Activated T-cell treated with anti-CD3 and anti-CD28 coated beads for 4 hours (primary cell): ENCODE measurements at regions not wholly inside any gene's neighbourhood (a gene's known extent, or its start where the extent isn't known, plus 50 kb on each side); places are given as distances from the start of the nearest gene placed in this dataset.
"Not testable (repeated sequence)": the region's sequence is repeated elsewhere in the genome, so short reads cannot be mapped to it uniquely, and the experiment has no call there.

ENCODE experiments used
- DNase-seq: peaks from one replicate; pipeline ENCODE4 v3.0.0-alpha.2; 2020

DNA sequence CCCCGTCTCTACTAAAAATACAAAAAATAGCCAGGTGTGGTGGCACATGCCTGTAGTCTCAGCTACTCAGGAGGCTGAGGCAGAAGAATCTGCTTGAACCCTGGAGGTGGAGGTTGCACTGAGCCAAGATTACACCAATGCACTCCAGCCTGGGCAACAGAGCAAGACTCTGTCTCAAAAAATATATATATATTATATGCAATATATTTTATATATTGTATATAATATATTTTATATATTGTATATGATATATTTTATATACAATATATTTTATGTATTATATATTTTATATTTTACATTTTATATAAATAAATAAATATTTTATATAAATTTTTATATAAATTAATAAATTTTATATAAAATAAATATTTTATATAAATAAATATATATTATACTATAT lies 140.2 kb upstream of the ATP11B start:
- DNase-seq, result not testable (repeated sequence)

DNA sequence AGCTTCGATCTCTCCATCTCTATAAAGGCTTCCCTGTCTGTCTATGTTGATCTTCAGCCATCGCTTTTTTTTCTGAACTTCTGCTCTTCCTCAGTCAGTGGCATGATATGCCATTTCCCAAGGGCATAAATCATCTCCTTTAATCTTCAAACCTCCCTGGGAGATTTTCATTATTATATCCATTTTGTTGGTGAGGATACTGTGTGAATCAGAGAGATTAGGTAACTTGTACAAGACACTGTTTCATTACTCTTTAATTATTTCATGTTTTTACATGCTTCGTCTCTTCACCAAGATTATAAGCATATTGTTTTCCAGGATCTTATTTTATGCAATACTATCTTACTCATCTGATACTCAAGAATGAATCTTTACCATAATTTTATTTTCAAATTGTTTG lies 124.8 kb upstream of the ATP11B start:
- no peak for DNase-seq

DNA sequence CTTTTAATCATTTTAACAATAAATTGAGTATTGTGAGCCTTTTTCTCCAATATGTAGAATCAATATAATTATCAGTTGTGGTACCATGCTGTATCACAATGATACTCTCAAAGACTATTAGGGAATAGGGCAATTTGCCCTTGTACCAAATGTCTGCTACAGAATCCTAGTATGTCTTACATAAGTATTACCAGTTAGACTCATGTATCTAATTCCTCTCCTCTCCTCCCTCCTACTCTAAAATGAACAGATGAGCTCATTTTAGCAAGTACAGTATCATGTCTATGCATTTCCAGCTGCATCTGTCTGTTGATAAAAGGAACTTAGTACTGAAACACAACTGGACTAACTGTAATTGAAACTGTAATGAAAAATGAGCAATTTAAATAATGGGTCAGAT lies 124.3 kb upstream of the ATP11B start:
- no peak for DNase-seq

DNA sequence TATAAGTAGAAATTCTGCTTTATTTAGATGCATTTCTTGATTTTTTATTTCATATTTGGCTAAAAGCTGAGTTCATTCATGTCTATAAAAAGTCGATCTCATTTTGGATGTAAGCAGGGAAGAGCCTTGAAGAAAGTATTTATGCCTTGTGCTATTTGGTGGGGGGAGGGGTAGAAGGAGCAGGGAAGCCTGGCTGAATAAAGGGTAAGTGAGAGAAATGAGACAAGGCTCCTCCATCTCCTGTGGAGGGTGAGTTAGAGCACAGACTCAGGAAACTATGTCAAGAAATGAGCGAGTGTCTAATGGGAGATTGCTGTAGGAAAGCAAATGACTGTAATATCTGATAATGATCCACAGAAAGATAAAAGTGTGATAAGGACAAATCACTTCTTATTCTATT lies 121.8 kb upstream of the ATP11B start:
- no peak for DNase-seq

DNA sequence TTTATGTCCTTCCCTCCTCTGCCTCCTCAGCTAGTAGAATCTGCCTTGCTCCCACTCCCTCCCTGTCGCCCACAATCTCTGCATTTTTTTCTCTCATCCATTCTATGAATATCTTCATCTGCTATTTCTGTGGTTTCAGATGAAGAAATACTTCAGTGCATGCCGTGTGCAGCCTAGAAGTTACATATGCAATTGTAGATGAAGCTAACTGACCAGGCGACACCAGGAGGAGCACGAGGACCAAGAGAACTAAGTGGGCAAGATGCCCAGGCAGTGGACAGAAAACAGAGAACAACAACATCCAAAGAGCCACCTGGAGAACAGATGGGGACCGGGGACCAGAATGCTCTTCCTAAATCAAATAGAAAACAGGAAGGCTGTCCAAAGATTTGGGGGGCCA lies 121.4 kb upstream of the ATP11B start:
- no peak for DNase-seq

DNA sequence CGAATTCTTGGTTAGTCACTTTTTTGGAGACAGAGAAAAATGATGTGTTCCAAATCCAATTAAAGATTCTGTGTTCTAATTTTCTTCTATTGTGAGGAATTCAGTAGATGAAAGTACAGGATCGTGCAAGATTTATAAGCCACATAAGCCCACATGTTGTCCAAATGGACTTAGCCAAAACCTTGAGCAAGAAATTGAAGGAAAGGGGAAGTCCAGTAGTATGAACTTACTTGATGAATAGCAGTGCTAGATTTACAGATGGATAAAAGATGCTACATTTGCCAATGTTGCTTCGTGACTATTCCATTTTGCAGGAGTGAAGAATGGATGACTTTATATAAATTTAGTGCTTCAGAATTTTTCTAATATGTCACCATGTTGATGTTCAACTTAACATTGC lies 120.0 kb upstream of the ATP11B start:
- DNase-seq, result no peak

DNA sequence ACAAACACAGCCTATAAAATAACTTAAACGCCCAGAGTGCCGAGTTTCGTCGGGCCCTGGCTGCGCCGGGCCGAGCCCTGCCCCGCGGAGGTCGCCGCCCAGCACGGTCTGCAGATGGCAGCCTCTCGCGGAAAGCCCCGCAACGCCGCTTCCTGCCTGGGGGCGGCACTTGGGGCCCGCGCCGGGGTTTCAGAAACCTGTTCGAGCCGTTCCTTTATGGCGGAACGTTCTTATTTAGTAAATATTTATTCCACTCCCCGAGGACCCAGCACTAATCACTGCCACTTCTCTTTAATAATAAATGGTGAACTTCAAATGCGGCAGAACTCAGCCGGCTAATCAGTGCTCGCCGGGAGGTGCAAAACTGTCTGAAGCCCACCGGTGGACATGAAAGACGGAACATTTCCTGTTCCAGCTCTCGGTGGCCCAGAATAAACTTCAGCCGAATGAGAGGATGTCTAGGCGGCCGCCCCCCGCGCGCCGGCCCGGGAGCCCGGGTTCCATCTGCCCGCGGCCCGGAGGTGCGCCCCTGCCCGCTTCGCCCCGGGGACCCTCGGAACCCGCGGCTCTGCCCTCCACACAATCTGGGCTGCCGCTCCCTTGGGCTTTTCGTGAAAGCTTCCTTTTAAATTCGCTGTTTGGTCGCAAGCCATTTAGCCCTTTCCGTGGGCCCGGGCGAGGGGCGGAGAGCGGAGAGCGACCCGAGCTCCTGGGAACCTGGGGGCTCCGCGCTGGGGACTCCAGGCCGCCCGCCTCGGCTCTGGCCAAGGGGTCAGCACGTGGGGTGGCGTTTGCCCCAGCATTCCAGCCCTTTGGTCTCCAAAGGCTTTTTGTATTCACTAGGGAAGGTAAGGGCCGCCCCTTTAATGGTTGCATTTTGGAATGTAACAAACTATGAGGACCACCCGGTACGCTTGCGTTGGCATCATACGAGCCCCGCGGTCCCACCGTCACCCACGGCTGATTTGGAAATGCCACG lies 110.8 kb upstream of the ATP11B start:
- DNase-seq, result peak; percentile 25

DNA sequence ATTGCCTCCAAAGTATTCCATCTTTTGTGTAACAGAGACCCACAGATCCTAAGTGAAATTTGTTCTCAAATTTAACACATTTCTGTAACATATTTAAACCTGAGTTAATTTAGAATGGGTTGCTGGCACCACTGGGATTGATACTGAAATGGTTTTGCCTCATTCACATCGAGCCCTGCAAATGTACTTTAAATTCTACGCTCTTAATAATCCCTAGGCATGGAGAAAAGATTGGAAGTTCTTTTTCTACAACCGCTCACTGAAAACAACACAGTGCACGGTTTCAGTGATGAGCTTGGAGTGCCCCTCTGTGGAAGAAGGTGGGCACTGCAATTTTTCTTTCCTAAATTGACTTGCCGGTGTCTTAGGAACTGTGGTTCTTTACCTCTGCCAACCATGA lies 109.9 kb upstream of the ATP11B start:
- DNase-seq, result peak; percentile 47

DNA sequence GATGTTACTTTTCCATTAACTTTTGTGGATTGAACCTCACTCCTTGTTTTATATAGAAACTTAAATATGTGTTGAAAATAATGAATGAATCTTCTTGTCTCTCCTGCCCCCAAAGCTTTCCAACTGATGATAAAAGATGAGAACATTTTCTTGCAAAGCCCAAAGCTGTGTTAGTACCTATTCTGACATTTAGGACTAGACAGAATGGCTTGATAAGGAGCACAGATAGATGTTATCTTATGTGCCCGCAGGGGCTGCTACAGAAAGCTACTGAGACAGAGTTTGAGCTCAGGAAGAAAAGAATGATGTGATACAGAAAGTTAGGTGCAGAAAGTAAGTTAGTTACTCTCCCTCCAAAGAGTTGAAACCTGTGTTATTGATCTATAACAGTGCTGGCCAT lies 109.4 kb upstream of the ATP11B start:
- no peak for DNase-seq

DNA sequence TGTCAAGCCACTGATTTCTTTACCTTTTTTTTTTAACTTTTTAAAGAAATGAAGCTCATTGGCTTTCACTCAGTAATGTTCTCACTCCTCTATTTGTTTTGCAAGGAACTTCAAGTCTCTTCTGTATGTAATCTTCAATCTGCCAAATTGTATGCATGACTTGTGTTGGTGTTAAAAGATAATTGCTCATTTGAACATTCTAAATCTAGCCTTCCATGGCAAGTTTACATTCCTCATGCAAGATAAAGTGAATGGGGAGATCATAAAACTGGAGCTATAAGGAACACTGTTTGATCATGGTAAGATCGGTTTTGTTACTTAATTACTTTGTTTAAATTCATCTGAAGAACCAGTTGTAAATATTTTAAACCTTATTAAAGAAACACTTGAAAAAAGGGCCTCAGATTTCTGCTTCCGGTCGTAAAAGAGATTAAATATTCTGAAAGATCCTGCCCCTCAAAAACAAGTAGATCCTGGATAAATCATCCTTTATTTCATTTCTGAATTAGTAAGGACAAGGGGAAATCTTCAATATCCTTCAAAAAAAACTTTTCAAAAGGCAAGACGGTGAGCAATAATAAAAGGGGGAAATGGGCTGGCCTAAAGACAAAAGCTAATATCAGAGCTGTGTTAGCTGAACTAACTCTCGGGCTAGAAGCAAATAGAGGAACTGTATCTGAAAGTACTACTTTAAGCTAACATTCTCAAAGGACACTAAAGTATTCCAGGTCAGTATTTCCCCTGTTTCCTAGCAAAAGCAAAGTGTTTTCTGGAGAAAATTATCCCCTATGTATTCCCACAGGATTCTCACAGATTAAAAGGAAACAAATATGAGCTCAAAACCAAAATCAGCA lies 107.0 kb upstream of the ATP11B start:
- DNase-seq, result no peak

DNA sequence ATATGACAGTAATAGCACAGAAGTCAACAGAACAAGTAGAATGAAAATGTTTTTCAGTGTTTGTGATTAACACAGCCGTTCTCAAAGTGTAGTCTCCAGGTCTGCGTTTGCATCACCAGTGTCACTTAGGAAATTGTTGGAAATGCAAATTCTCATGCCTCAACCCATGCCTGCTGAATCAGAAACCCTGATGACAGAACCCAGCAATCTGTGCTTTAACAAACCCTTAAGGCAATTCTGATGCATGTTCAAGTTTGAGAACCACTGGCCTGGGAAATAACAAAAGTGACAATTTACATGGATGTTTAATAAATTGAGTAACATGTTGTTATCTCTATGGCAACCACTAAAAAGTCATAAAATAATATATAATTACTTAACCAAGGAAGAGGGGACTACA lies 103.1 kb upstream of the ATP11B start:
- no peak for DNase-seq

DNA sequence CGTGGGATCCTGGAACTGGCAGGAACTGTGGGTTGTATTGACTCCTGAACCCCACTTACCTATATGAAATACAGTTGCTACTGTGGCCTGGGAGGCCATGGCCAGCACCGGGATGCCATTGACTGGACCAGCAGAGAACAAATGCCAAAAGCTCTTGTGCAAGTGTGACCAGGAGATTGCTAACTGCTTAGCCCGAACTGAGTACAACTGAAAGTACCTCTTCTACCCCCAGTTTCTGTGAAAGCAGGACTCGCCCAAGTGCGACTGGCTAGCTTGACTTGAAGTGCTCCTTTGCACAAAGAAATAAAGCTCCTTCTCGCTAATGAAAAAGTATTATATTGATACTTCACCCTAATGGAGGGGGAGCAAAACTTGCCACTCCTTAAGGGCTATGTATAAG lies 101.3 kb upstream of the ATP11B start:
- DNase-seq, result no peak

DNA sequence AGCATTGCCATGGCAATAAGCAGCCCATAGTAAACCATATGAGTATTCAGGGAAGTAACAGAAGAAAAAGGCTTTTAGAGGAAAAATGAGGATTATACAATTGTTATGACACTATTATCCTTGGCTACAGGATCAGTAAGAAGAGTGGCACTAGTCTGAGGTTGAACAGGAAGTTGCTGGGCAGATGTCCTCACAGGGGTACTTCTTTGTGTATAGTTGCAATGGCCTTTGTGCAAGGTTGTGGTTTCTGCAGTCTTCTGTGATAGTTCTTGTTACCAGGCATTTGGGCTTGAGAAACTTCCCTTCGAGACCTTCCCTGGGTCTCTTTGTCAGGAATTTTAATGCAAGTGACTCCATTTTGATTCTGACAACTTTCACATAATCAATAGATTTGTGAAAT lies 100.6 kb upstream of the ATP11B start:
- DNase-seq, result no peak

DNA sequence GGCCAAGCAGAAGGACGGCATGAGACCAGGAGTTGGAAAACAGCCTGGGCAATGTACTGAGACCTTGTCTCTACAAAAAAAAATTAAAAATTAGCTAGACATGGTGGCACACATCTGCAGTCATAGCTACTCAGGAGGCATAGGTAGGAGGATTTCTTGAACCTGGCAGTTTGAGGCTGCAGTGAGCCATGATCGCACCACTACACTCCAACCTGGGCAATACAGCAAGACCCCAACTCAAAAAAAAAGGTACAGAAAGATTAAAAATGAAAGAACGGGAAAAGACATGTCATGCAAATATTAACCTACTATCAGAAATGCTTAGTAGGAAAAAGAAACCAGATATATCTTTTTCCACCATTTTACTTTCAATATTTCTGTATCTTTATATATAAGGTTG lies 99.6 kb upstream of the ATP11B start:
- DNase-seq, result no peak

DNA sequence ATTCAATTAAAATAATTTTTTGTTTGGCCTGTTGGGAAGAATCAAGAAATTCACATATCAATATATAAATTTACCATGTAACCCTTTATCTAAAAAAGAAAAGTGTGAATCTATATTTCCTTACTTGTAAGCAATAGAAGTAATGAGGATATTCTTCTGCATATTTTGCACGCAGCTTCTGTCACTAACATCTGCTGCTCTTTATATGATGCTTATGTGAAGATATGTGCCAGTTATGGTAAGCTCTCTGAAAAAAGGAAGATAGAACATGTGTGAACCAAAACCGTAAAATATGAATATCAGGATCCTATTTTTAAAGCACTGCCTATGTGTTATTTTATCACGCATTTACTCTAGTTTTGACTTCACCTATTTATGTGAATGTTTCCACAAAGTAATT lies 96.4 kb upstream of the ATP11B start:
- DNase-seq, result no peak

DNA sequence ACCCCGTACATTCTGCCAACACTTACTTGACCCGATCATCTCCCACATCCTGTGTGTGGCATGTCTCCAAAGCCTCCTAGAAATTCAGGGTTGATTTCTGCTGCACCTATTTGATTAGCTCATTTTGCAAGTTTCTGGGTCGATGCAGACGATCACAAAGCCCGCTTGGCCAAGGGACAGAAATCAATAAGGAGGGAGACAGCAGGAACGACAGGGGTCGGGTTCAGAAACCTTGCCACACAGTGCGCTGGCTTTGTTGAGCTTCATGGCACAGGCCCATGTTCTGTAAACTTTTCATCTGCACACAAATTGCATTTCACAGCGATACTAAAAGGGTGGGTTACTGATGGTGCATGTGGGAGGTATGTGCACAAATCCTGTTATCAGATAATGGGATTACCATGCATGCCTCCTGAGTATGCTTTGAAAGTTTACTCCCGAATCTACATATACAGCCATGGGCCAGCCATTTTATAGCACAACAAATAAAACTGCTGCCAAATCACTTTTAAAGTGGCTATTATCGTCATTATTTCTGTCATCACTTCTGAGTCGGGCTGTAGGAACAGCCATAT lies 95.9 kb upstream of the ATP11B start:
- DNase-seq, result no peak

DNA sequence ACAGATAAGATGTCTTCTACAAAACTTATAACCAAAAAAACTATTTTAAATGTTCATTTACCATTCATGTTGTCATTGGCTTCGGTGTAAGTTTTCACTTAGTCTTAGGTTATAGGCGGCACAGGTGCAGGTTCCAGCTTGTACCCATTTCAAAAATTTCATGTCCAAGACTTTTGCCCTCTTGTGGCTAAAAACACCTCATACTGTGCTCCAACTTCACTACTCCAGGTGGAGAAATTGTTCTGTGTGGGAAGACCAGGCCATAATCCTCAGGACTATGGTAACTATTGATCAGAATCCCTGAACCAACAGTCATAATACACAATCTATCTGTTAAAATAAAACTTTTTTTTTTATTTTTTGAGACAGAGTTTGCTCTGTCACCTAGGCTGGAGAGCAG lies 95.2 kb upstream of the ATP11B start:
- DNase-seq, result no peak

DNA sequence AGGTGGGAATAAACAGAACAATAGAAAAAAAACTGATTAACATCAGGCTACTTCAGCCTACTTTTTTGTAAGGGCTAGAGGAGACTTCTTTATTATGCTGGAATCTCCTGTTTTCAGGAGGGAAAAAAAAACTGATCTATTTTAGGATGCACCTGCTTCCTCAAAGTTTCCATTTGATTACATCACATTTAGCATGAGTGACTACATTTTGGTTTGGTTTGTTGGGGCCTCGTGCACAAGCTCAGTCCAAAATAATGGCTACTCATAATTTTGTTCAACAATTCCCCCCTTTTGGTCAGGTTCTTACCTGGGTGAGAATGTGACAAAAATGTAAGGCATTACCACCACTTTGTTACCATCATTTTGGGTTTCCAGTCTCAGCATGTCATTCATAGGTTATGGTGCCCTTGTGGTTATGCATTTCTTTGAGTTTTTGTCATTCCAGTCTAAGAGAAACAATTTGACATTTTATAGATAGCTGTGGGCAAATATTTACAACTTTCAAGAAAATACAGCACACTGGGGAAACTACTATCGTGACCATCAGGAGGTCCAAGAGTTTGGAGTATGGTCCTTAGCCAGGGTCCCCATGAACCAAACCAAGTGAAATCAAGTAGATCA lies 93.6 kb upstream of the ATP11B start:
- no peak for DNase-seq

DNA sequence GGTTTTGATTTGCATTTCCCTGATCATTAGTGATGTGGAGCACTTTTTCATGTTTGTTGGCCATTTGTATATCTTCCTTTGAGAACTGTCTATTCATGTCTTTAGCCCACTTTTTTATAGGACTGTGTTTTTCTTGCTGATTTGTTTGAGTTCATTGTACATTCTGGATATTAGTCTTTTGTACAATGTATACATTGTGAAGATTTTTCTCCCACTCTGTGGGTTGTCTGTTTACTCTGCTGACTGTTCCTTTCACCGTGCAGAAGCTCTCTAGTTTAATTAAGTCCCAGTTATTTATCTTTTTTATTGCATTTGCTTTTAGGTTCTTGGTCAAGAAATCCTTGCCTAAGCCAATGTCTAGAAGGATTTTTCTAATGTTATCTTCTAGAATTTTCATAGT lies 91.1 kb upstream of the ATP11B start:
- no peak for DNase-seq

DNA sequence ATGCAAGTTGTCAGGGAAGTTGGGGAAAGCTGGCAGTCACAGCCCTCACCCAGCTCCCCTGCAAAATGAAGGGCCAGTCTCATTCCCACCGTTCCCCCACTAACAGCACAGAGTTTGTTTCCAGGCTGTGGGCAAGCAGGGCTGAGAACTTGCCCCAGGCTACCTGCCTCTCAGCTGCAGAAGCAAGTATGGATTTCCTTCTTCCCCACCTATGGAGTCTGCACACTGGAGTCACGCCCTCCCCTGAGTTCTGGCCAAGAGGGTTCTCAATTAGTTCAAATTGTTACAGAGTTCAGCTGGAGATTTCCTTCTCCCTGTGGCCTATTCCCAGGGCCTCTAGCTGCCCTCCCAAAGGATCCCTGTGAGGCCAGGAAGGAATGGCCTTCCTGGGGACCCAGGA lies 90.1 kb upstream of the ATP11B start:
- no peak for DNase-seq

DNA sequence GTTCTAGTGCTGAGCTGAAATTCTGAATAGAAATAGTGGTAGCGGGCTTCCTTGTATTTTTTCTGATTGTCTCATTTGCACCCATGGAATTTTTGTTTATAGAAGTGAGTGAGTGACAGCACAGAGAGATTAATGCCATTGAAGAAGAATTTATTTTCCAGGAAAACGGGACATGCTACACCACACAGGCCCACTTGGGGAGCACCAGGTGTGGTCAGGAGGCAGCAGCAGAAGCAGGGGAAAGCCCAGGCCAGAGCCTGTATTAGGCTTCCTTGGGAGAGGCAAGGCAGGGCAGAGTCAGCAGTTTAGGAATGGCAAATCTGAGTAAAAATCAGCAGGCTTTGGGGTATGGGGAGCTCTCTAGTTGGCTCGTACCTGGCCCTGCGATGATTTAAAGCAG lies 88.4 kb upstream of the ATP11B start:
- no peak for DNase-seq

DNA sequence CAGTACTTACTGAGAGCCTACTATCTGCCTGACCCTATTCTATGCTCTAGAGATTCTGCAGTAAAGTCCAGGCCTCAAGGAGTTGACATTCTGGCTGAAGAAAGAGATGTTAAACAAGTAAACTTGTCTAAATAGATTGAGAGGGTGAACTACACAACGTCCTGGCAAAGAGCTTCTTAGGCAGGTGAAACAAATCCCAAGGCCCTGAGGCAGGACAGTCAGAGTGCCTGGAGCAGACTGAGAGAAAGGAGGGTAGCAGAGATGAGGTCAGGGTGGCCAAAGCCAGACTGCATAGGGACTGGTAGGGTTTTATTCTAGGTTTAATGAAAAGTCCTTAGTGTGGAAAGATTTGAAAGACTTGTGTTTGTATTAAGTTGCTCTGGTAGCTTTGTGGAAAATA lies 84.5 kb upstream of the ATP11B start:
- DNase-seq, result no peak

DNA sequence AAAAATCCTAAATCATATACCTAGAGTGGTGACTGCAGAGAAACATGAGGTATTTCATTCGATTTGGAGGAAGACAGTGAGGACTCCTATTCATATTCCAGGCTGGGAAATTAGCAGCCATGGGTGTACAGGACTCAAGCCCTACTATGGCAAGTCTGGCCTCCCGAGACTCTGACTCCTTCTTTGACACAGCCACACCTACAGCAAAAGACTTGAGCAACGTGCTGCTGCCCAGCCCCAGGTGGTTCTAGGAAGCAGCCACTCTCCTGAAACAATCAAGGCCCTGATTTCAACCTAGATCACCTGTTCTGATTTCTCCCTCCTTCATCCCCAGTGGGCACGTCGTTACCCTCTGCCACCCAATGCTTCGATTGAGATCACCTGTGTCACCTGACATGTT lies 84.0 kb upstream of the ATP11B start:
- no peak for DNase-seq
